ENCODE measurements at regions not wholly inside any gene's neighbourhood (a gene's known extent, or its start where the extent isn't known, plus 50 kb on each side); places are given as distances from the start of the nearest gene placed in this dataset.
"Not testable (repeated sequence)": the region's sequence is repeated elsewhere in the genome, so short reads cannot be mapped to it uniquely, and the experiment has no call there.

GRCh38 chr1:222415441-222415840 lies 132.5 kb downstream of the HHIPL2 start:
- no peak for DNase-seq

- no peak for DNase-seq
Observed at GRCh38 chr1:222413991-222414549, 133.8 kb downstream of the HHIPL2 start.

- no peak for DNase-seq
Observed at GRCh38 chr1:222413436-222413835, 134.5 kb downstream of the HHIPL2 start.

- no peak for DNase-seq
Observed at GRCh38 chr1:222404710-222405109, 143.2 kb downstream of the HHIPL2 start.

GRCh38 chr1:222399197-222399596 lies 148.7 kb downstream of the HHIPL2 start:
- DNase-seq, result no peak

DNA sequence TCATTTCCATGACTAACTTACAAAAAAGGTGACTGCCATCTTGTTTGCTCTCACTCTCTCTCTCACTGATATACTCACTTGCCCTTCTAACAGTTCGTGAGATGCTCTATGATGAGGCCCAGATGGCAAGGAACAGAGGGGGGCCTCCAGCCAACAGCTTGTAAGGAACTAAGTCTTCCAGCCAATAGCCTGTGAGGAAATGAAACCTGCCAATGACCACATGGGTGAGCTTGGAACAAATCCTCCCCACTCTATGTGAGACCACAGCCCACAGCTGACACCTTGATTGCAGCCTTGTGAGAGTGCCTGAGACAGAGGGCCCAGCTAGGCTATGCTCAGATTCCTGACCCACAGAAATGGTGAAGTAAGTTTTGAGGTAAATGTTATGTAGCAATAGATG lies 153.7 kb downstream of the HHIPL2 start:
- no peak for DNase-seq

DNA sequence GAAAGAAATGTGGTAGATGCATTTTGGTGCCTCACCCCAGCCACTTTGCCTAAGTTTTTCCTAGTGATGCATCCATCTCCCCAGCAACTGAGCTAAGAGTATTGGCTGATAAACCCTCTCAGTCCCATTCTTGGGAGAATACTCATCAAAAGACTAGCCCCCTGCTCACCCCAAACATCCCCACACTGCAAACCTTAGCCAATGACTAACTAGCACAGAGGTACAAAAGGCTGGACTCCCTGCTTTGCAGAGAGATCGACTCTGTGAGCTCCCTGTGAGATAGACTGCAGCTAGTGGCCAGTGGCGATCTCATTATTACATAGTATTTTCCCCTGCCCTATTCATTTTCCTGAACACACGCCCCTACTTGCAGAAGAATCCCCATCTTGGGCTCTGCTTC lies 155.3 kb downstream of the HHIPL2 start:
- no peak for DNase-seq

GRCh38 chr1:222390181-222390580 lies 157.7 kb downstream of the HHIPL2 start:
- no peak for DNase-seq

GRCh38 chr1:222387007-222387814 lies 160.7 kb downstream of the HHIPL2 start:
- no peak for DNase-seq

- DNase-seq, result no peak
Observed at GRCh38 chr1:222385955-222386354, 161.9 kb downstream of the HHIPL2 start.

- DNase-seq, result no peak
Observed at GRCh38 chr1:222385262-222385661, 162.6 kb downstream of the HHIPL2 start.

GRCh38 chr1:222384531-222384930 lies 163.4 kb downstream of the HHIPL2 start:
- DNase-seq, result no peak

DNA sequence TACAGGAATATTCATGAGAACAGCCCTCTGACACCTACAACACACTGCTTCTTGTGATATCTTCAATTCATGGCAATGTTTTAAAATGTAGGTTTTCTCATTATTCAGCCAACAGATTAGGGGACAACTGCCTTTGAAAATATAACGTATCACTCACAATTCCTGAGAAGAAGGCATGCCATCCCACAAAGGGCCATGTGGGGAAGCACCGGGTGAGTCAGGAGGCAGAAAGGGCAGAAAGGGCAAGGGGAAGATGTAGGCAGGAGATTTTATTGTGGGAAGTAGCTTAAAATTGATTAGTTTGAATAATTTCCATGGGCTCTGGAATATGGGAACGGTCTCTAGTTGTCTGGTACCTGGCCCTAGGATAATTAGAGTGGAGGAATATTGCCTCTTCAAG lies 165.7 kb downstream of the HHIPL2 start:
- DNase-seq, result no peak

DNA sequence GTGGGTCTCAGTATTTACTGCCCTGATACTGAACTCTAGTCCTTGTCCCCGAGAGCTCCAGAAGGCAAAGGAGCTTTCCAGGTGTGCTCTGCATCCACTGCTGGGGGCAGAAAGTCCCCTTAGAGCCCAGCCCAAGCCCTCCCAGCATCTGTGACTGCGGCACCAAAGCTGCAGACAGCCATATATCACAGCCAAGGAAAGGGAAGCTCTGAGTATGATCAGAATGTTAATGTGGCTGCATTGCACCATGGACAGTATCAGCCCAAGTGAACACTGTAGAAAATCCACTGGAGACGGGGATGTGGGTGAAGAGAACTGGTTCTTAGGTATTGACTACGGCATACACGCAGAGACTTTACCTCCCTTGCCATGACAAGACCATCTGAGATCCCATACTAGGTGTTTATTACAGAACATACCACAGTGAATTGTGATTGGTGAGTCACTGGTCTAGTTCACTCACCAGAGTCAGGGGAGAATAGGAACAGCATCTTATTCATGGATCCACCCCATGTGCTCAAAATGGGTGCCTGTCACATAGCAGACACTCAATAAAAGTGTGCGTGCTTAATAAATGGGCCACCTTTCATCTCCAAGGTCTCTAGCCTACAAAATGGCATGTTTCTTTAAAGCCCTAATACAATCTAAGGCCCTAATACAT lies 170.3 kb downstream of the HHIPL2 start:
- DNase-seq, result no peak

DNA sequence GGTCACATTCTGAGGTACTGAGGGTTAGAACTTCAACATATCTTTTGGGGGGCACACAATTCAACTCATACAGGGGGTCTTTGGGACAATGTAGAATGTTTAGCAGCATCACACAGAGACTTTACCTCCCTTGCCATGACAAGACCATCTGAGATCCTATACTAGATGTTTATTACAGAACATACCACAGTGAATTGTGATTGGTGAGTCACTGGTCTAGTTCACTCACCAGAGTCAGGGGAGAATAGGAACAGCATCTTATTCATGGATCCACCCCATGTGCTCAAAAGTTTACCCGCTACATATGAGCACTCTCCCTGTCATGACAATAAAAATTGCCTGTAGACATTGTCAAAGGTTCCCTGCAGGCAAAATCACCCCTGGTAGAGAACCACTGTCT lies 171.1 kb downstream of the HHIPL2 start:
- DNase-seq, result not testable (repeated sequence)

DNA sequence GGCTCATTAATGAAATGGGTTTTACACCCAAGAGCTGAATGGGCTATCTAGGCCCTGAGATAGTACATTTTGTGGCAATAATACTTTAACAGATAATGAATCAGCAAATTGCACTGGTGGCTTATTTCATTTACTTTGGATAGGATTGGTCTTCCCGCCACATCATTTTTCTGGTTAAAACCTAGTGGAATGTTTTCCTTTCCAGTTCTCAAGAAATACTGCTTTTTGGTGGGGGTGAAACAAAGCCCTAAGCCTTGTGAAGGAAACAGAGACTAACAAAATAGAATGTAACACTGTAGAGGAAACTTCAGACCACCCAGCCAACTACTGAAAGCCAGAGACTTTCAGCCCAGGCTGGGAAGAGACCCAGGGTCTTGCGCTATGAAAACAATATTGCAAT lies 172.2 kb downstream of the HHIPL2 start:
- DNase-seq, result no peak

- no peak for DNase-seq
Observed at GRCh38 chr1:222373831-222374602, 173.9 kb downstream of the HHIPL2 start.

DNA sequence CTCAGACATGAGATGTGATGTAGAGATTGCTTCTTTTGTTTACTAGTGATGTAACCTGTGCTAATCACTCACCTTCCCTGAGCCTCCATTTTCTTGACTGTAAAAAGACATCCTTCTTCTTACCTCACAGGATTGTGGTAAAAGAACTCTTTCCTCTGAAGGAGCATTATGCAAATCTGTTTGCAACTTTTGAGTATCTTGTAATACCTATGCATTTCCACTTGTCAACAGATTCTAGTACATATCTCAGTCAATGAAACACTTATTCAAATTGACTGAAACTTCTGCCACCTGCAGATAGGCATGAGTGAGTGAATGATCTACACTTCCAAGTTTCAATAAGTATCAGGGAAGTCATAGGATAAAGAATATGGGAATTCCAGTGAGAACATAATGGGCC lies 174.7 kb downstream of the HHIPL2 start:
- no peak for DNase-seq

- DNase-seq, result no peak
Observed at GRCh38 chr1:222372221-222372620, 175.7 kb downstream of the HHIPL2 start.

GRCh38 chr1:222370913-222371675 lies 176.8 kb downstream of the HHIPL2 start:
- no peak for DNase-seq

DNA sequence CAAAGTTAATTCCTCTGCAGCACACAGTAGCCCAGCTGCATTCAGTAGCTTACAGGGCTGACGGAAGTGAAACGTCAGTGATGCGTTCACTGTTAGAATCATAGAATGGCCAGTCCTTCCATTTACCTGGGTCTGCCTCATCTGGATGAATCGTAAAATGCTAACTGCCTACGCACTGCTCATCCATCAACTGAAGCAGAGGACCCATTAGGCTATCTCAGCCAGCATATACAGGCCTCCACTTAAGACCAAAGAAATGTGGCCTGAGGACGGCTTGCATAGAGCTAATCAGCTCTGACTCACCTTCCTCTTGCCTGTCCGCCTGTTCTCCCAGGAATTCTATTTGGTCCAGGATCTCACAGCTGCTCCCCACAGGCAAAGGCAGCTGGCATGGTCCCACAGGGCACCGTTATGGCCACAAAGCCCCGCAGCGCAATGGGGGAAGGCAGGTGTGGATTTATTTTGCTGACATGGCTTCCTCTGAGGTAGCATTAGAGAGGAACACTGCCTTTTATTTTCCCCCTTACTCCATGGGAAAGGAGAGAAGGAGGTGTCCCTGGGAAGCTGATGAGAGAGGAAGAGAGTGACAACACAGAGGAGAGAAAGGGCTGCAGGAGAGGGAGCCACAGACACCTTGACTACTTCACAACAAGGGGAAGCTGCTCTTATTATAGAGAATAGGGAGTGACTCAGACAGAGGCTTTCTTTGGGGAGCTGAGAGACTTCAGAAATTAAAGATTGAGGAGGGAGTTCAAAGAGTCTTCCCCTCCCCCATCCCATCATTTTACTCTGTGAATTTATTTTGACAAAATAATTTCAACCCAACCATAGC lies 177.6 kb downstream of the HHIPL2 start:
- DNase-seq, result no peak

DNA sequence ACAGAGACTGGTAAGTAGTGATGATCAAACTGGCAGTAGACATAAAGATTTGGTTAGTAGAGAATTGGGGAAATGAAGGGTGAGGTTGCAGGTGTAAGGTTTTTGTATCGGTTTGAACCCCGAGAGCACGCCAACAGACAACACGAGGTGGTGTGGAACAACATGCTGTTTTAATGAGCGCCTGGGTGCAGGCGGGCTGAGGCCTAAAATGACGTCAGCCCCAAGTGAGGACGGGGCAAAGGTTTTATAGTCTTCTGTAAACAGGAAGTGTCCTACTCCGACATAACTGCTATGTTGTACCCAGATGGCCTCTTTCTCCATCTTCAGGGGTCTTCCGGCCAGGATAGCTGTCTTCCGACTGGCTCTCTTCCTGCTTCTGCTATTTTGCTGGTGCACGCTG lies 178.8 kb downstream of the HHIPL2 start:
- DNase-seq, result no peak

All from Kasumi-1 (cell line).